GM18498 (cell line): ENCODE measurements at regions not wholly inside any gene's neighbourhood (a gene's known extent, or its start where the extent isn't known, plus 50 kb on each side); places are given as distances from the start of the nearest gene placed in this dataset.

ENCODE experiments used
- ATAC-seq: cut with Tn5 transposase; IDR thresholded peaks from one replicate; pipeline ENCODE4 v1.9.1; 2021; ENCODE audit warnings: mild to moderate bottlenecking, moderate library complexity; ENCODE audit not compliant: unreplicated experiment

DNA sequence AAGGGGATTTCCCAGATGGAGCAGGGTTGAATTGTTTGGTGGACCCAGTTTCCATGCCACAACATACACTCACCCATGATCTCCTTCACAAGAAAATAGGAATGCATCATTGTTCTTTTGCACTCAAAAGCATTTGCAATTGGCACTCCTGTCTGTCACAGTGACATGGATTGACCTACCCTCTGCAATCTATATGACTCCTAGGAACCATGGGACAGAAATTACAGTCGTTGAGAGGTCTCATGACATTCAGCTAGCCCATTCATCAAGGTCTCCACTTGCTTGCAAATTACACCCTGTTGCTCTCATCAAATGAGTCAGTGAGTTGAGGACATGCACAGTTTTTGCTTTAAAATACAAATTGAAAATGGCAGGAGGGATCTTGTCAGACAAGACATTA is 448.5 kb downstream of the LPIN1 start:
- no peak for ATAC-seq

GRCh38 chr2:12196495-12196894 is 450.1 kb downstream of the LPIN1 start:
- no peak for ATAC-seq

- no peak for ATAC-seq
These were observed 450.7 kb downstream of the LPIN1 start for GRCh38 chr2:12197133-12197532.

GRCh38 chr2:12199491-12200211 is 453.2 kb downstream of the LPIN1 start:
- no peak for ATAC-seq

DNA sequence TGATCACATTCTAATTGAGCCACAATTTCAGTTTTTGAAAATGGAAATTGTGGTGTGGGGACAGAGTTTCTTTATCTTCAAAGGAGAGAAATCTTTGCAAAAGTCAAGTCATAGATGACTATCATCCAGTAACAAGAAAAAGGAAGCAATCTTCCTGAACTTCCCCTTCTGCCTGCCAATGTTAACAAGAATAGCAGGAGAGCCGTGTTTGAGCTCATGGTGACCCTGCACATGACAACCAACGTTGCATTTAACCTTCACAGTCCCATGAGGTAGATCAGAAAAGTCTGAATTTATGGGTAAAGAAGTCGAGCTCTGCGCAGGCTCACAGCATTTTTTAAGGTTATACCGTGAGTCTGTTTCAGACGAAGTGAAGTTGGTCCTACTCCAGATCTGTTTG is 454.9 kb downstream of the LPIN1 start:
- ATAC-seq: no peak

DNA sequence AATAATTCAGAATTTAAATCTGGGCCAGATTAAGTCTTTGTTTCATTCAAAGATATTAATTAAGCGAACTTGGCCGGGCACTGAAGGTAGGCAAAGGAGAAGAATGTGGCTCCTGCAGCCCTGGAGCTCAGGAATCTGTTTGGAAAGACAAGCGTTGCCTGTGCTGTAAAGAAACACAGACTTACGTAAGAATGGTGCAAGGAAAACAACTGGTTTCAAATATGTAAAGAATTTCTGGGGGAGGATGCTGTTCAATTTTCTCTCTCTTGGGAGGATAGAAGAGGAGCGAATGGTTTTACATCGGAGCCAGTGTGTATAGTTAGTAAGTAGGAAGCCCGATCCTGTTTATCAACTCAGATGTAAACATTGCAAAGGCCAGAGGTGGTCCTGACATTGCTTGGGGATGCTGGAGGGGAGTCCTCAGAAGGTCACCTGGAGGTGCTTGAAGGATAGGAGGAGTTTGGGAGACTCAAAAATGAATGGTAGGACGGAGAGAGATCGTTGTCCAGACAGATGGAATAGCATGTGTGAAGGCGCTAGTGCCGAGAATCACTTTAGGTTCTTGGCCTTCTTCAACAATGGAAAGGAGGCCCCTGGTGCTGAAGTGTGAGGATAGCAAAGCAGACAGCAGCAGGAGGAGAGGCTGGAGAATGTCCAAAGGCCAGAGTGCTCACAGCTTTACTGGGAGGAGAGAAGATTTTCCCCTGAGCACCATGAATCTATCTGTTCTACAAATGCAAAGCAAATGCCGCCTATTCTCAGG is 456.1 kb downstream of the LPIN1 start:
- no peak for ATAC-seq

- no peak for ATAC-seq
These were observed 457.1 kb downstream of the LPIN1 start for GRCh38 chr2:12203528-12203927.

DNA sequence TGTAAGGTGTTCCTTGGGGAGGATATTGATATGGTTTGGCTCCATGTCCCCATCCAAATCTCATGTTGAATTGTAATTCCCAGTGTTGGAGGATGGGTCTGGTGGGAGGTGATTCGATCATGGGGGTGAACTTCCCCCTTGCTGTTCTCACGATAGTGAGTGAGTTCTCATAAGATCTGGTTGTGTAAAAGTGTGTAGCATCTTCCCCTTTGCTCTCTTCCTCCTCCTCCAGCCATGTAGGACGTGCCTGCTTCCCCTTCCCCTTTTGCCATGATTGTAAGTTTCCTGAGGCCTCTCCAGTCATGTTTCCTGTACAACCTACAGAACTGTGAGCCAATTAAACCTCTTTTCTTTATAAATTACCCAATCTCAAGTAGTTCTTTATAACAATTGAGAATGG is 458.7 kb downstream of the LPIN1 start:
- ATAC-seq: no peak

DNA sequence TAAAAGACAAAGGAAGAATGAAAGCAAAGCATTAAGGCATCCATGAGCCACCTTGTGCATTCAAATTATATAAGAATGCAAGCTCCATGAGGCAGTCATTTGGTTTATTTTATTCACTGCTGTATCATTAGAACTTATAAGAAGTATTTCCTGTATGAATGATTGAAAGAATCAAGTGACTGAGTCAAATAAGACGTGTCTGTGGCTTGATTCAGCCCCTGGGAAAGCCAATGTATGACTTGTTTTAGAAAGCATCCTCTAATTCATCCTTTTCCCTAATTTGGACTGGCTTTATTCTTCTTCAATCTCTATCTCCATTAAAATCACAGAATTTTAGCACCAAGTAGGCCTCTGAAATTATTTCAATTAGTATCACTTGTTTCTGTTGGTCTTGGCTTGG is 461.1 kb downstream of the LPIN1 start:
- no peak for ATAC-seq

- ATAC-seq: no peak
These were observed 463.8 kb downstream of the LPIN1 start for GRCh38 chr2:12210016-12210933.

- no peak for ATAC-seq
These were observed 465.1 kb downstream of the LPIN1 start for GRCh38 chr2:12211326-12212175.

DNA sequence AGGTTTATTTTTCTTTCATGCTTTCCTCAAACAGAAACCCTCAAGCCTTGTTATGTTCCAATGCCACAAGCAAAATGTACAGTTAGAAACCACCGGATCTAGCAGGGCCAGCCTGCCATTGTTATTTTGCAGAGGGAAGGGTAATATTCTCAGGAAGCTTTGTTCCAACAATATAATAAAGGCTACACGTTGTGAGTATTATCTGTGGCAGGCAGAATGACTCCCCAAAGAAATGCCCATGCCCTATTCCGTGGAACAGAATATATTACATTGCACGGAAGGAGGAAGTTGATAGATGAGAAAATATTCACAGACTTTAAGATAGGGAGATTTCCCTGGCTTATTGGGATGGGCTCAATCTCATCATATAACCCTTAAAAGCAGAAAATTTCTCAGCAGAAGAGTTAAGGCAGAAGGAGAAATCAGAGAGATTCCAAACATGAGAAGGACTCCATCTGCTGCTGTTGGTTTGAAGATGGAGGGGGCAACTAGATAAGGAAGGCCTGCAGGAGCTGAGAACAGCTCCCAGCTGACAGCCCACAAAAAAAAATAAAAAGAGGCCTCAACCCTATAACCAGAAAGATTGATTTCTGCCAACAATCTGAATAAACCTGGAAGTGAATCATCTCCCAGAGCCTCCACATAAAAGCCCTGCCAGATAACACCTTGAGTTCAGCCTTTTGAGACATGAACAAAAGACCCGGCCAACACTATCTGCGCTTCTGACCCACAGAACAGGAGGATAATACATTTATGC is 466.6 kb downstream of the LPIN1 start:
- ATAC-seq: no peak

- no peak for ATAC-seq
These were observed 470.7 kb downstream of the LPIN1 start for GRCh38 chr2:12217175-12217574.

DNA sequence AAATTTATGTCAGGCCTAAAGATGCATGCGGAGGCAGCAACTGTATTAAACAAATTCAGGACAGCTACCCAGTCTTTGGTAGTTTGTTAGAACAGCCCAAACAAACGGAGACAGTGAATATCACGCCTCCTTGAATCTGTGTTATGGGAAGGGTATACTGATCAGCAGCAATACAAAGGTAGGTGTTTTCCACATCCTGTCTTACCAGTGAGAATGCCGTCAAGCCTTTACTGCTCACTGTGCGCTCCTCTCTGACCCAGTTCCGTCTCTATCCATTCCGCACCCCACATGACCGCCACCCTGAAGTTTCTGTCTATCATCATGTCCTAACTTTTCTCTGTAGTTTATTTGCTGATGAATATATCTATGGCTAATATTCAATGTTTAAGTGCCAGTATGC is 473.3 kb downstream of the LPIN1 start:
- no peak for ATAC-seq

GRCh38 chr2:12221584-12221983 is 475.2 kb downstream of the LPIN1 start:
- no peak for ATAC-seq

DNA sequence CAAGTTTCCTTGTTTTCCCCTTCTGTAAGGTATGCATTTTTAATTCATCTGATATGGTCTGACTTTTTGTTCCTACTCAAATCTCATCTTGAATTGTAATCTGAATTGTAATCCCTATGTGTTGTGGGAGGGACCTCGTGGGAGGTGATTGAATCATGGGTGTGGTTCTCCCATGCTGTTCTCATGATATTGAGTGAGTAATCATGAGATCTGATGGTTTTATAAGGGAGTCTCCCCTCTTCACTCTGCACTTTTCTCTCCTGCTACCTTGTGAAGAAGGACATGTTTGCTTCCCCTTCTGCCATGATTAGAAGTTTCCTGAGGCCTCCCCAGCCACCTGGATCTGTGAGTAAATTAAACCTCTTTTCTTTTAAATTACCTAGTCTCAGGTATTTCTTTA is 476.1 kb downstream of the LPIN1 start:
- ATAC-seq: no peak

DNA sequence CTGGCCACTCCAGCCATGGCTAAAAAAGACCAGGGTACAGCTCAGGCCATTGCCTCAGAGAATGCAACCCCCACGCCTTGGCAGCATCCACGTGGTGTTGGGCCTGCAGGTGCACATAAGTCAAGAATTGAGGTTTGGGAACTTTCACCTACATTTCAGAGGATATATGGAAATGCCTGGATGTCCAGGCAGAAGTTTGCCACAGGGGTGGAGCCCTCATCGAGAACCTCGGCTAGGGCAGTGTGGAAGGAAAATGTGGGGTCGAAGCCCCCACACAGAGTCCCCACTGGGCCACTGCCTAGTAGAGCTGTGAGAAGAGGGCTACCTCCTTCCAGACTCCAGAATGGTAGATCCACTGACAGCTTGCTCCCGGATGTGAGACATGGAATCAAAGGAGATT is 477.3 kb downstream of the LPIN1 start:
- ATAC-seq: no peak

- ATAC-seq: no peak
These were observed 480.2 kb downstream of the LPIN1 start for GRCh38 chr2:12226653-12227052.

GRCh38 chr2:12227941-12228608 is 481.6 kb downstream of the LPIN1 start:
- ATAC-seq: no peak
